ENCODE measurements at regions not wholly inside any gene's neighbourhood (a gene's known extent, or its start where the extent isn't known, plus 50 kb on each side); places are given as distances from the start of the nearest gene placed in this dataset.

- 32 to 37% methylated on average over 5 of the region's 5 CpGs for WGBS, 2 donors
Measured at GRCh38 chr13:104357174-104357573, 1291.0 kb upstream of the SLC10A2 start.

GRCh38 chr13:104355041-104355670, 1288.9 kb upstream of the SLC10A2 start:
- H3K36me3 ChIP-seq = no peaks in the 10 kb centered on the region
- no peak overlapping the region for H3K4me3 ChIP-seq
- no peak for TF ChIP-seq CTCF (IDR thresholded peaks at IDR 0.05)
- H3K4me1 ChIP-seq = peaks cover 0 to 9% (median 0%) of the 10 kb centered on the region in 9 donors
- intact Hi-C loops (cut with DNase I) = no loop called here
- peaks cover 0 to 13% (median 0%) of the 10 kb centered on the region in 11 donors for H3K9me3 ChIP-seq
- ATAC-seq = no peak
- H3K27me3 ChIP-seq = no peaks in the 10 kb centered on the region
- H3K27ac ChIP-seq = no peak overlapping the region
- DNase-seq = no peak
- 72 to 79% methylated on average over 6 of the region's 6 CpGs for WGBS, 2 donors

More at GRCh38 chr13:104357174-104357573, 1291.0 kb upstream of the SLC10A2 start:
- no peaks in the 10 kb centered on the region for H3K36me3 ChIP-seq
- peaks cover 0 to 9% (median 0%) of the 10 kb centered on the region in 9 donors for H3K4me1 ChIP-seq
- peak overlapping the region in 1 of 10 donors; percentile 10 for H3K27ac ChIP-seq
- ATAC-seq (no peak), DNase-seq (no peak)
- TF ChIP-seq CTCF (IDR thresholded peaks at IDR 0.05) = no peak
- H3K4me3 ChIP-seq = no peak overlapping the region
- H3K27me3 ChIP-seq = no peaks in the 10 kb centered on the region
- H3K9me3 ChIP-seq = peaks cover 0 to 15% (median 0%) of the 10 kb centered on the region in 11 donors
- intact Hi-C loops (cut with DNase I) = no loop called here

GRCh38 chr13:104327211-104327610, 1261.0 kb upstream of the SLC10A2 start:
- H3K4me3 ChIP-seq = no peak overlapping the region
- ATAC-seq (peak in 5 of 8 donors; percentile 66 to 86 (median 71)), DNase-seq (no peak)
- no peak for TF ChIP-seq CTCF (IDR thresholded peaks at IDR 0.05)
- H3K36me3 ChIP-seq = no peaks in the 10 kb centered on the region
- intact Hi-C loops (cut with DNase I) = no loop called here
- peaks cover 0 to 23% (median 0%) of the 10 kb centered on the region in 11 donors for H3K9me3 ChIP-seq
- H3K27ac ChIP-seq = no peak overlapping the region
- peaks cover 0 to 10% (median 0%) of the 10 kb centered on the region in 9 donors for H3K4me1 ChIP-seq
- H3K27me3 ChIP-seq = no peaks in the 10 kb centered on the region

GRCh38 chr13:104326523-104326922, 1260.3 kb upstream of the SLC10A2 start:
- intact Hi-C loops (cut with DNase I) = no loop called here
- DNase-seq = no peak
- WGBS, 2 donors = 93 to 94% methylated on average over 6 of the region's 6 CpGs
- no peak for TF ChIP-seq CTCF (IDR thresholded peaks at IDR 0.05)
- H3K27me3 ChIP-seq = no peaks in the 10 kb centered on the region
- H3K4me1 ChIP-seq = peaks cover 0 to 10% (median 0%) of the 10 kb centered on the region in 9 donors
- no peak overlapping the region for H3K27ac ChIP-seq
- ATAC-seq = no peak
- H3K36me3 ChIP-seq = no peaks in the 10 kb centered on the region
- H3K9me3 ChIP-seq = peaks cover 0 to 16% (median 0%) of the 10 kb centered on the region in 11 donors
- no peak overlapping the region for H3K4me3 ChIP-seq
